Endothelial cell (in vitro differentiated cells): ENCODE measurements at regions not wholly inside any gene's neighbourhood (a gene's known extent, or its start where the extent isn't known, plus 50 kb on each side); places are given as distances from the start of the nearest gene placed in this dataset.
"Not testable (repeated sequence)": the region's sequence is repeated elsewhere in the genome, so short reads cannot be mapped to it uniquely, and the experiment has no call there.

ENCODE experiments used
- DNase-seq: peaks from one replicate; pipeline ENCODE4 v3.0.0; 2021; ENCODE audit warnings: low spot score
- H3K27ac Mint-ChIP-seq: one replicate; pipeline ENCODE4 v1.8.0; 2021; ENCODE audit warnings: mixed read lengths, inconsistent platforms; ENCODE audit not compliant: unreplicated experiment
- H3K27me3 Mint-ChIP-seq: one replicate; pipeline ENCODE4 v1.8.0; 2021; ENCODE audit warnings: mild to moderate bottlenecking, moderate library complexity, mixed read lengths, inconsistent platforms; ENCODE audit not compliant: unreplicated experiment
- H3K36me3 Mint-ChIP-seq: one replicate; pipeline ENCODE4 v1.8.0; 2021; ENCODE audit warnings: mild to moderate bottlenecking, low read depth, mixed read lengths, inconsistent platforms; ENCODE audit not compliant: unreplicated experiment
- H3K4me1 Mint-ChIP-seq: one replicate; pipeline ENCODE4 v1.8.0; 2021; ENCODE audit warnings: mild to moderate bottlenecking, mixed read lengths, inconsistent platforms; ENCODE audit not compliant: unreplicated experiment
- H3K4me3 Mint-ChIP-seq: one replicate; pipeline ENCODE4 v1.8.0; 2021; ENCODE audit warnings: mild to moderate bottlenecking, mixed read lengths, inconsistent platforms; ENCODE audit not compliant: unreplicated experiment
- H3K9me3 Mint-ChIP-seq: one replicate; pipeline ENCODE4 v1.8.0; 2021; ENCODE audit warnings: mixed read lengths, inconsistent platforms; ENCODE audit not compliant: unreplicated experiment
- TF ChIP-seq, protein P1 (sequence below): fragments of 200-600 bp; sonication (generic); IDR thresholded peaks from one replicate; pipeline ENCODE4 v1.5.0; 2021; ENCODE audit warnings: antibody characterized with exemption; ENCODE audit not compliant: unreplicated experiment

DNA sequence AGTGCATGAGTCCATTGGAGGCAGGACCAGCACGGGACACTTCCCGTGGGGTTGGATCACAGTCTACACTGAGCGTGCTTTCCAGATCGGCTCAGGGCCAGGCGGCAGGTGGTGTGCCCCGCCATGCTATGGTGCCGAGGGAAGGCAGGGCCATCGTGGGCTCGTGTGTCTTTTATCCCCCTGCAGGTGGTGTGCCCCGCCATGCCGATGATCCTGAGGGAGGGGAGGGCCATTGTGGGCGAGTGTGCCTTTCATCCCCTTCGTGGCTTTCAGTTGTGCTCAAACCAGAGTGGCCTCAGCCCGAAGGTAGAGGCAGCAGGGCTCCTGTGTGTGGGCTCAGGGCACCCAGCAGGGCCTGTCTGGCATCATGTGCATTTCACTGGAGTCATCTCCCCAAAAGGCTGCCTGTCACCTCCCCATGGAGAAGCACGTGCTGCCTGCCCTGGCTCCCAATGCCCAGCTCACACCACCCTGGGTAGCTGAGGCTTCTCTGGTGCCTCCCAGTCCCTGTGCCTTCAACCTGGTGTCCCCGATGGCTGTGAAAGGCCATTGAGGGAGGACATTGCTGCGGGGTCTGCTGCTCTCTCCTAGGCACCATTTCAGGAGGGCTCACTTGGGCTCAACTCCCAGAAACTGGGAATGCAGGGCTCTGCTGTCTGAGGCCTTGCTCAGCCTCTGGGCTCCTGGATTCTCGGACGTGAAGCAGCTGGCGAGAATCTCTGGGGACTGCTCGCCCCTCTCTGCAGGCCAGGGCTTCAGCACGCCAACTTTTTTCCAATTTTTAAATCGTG lies 207.6 kb downstream of the NPIPB11 start:
- no peaks in the 10 kb centered on the region for H3K4me1 Mint-ChIP-seq
- H3K27me3 Mint-ChIP-seq = peaks cover 3% of the 10 kb centered on the region
- H3K27ac Mint-ChIP-seq = no peak overlapping the region
- TF ChIP-seq, protein P1, sequence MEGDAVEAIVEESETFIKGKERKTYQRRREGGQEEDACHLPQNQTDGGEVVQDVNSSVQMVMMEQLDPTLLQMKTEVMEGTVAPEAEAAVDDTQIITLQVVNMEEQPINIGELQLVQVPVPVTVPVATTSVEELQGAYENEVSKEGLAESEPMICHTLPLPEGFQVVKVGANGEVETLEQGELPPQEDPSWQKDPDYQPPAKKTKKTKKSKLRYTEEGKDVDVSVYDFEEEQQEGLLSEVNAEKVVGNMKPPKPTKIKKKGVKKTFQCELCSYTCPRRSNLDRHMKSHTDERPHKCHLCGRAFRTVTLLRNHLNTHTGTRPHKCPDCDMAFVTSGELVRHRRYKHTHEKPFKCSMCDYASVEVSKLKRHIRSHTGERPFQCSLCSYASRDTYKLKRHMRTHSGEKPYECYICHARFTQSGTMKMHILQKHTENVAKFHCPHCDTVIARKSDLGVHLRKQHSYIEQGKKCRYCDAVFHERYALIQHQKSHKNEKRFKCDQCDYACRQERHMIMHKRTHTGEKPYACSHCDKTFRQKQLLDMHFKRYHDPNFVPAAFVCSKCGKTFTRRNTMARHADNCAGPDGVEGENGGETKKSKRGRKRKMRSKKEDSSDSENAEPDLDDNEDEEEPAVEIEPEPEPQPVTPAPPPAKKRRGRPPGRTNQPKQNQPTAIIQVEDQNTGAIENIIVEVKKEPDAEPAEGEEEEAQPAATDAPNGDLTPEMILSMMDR = no peak
- no peaks in the 10 kb centered on the region for H3K36me3 Mint-ChIP-seq
- DNase-seq = no peak
- no peaks in the 10 kb centered on the region for H3K9me3 Mint-ChIP-seq
- H3K4me3 Mint-ChIP-seq = no peak overlapping the region

DNA sequence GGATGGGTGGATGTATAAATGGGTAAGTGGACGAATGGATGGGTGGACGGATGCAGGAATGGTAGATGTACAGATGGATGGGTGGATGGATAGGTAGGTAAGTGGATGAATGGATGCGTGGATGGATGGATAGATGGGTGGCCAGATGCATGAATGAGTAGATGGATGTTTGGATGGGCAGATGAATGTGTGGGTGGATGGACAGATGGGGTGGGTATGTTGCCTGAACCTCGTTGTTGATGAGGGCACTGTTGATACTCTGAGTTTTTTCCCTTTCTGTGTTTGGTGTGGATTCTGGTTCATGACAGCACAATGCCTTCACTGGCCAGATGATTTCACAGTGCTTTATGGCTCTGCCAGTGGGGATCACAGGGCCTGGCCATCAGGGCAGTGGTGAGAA lies 208.3 kb downstream of the NPIPB11 start:
- TF ChIP-seq, protein P1 = no peak
- no peaks in the 10 kb centered on the region for H3K9me3 Mint-ChIP-seq
- H3K4me1 Mint-ChIP-seq = no peaks in the 10 kb centered on the region
- no peak for DNase-seq
- peaks cover 3% of the 10 kb centered on the region for H3K27me3 Mint-ChIP-seq
- H3K27ac Mint-ChIP-seq = no peak overlapping the region
- no peaks in the 10 kb centered on the region for H3K36me3 Mint-ChIP-seq
- H3K4me3 Mint-ChIP-seq = no peak overlapping the region

DNA sequence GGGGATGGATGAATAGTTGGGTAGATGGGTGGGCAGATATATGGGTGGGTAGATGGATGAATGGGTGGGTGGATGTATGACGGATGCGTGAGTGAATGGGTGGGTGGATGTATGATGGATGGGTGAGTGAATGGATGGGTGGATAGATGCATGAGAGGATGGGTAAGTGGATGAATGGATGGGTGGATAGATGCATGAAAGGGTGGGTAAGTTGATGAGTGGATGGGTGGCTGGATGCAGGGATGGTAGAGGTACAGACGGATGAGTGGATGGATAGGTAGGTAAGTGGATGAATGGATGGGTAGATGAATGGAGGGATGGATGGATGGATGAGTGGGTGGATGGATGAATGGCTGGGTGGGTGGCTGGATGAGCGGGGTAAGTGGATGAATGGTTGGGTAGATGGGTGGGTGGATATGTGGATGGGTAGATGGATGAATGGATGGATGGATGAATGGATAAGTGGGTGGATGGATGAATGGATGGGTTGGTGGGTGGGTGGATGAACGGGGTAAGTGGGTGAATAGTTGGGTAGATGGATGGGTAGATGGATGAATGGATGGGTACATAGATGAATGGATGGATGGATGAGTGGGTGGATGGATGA lies 208.9 kb downstream of the NPIPB11 start:
- not testable (repeated sequence) for H3K36me3 Mint-ChIP-seq, H3K4me3 Mint-ChIP-seq, H3K9me3 Mint-ChIP-seq, H3K27me3 Mint-ChIP-seq, H3K27ac Mint-ChIP-seq, H3K4me1 Mint-ChIP-seq, DNase-seq

- H3K4me1 Mint-ChIP-seq, H3K9me3 Mint-ChIP-seq, H3K36me3 Mint-ChIP-seq, H3K27ac Mint-ChIP-seq, DNase-seq, H3K4me3 Mint-ChIP-seq, H3K27me3 Mint-ChIP-seq: not testable (repeated sequence)
Observed at GRCh38 chr16:29196746-29197145, 209.8 kb downstream of the NPIPB11 start.

GRCh38 chr16:29195116-29195872 lies 210.4 kb downstream of the LAT start:
- not testable (repeated sequence) for H3K4me3 Mint-ChIP-seq, H3K4me1 Mint-ChIP-seq, H3K27ac Mint-ChIP-seq, DNase-seq, H3K27me3 Mint-ChIP-seq, H3K36me3 Mint-ChIP-seq, H3K9me3 Mint-ChIP-seq

DNA sequence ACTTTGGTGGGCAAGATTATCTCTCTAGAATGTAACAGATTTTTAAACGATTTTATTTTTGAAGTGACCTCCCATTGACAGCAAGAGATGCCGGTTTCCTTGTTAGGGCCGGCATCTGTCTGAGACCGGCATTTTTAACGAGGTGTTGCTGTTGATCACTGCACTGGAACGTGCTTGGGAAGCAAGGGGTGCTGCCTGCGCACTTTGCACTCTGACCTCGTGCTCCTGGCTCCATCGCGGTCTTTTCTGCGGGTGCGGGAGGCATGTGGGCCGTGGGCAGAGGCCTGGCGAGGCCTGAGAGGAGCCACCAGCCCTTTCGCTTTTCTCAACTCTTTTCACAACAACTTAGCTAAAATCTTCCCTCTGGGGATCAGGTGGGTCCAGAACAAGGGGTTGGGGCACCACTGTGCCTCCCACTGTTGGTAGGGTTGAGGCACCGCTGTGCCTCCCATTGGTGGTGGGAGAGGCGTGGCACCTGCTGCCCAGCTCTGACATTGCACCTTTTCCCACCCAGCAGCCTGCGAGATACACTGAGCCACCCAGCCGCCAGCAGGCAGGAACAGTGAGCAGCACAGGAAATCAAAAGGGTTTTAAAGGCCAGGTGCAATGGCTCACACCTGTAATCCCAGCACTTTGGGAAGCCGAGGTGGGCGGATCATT lies 209.5 kb downstream of the LAT start:
- not testable (repeated sequence) for H3K27me3 Mint-ChIP-seq, H3K36me3 Mint-ChIP-seq, H3K4me1 Mint-ChIP-seq, H3K9me3 Mint-ChIP-seq, H3K4me3 Mint-ChIP-seq, DNase-seq, H3K27ac Mint-ChIP-seq

GRCh38 chr16:29193634-29194033 lies 208.8 kb downstream of the LAT start:
- DNase-seq, H3K36me3 Mint-ChIP-seq, H3K27me3 Mint-ChIP-seq, H3K9me3 Mint-ChIP-seq, H3K27ac Mint-ChIP-seq, H3K4me1 Mint-ChIP-seq, H3K4me3 Mint-ChIP-seq: not testable (repeated sequence)

GRCh38 chr16:29193248-29193574 lies 208.4 kb downstream of the LAT start:
- not testable (repeated sequence) for H3K36me3 Mint-ChIP-seq, H3K4me1 Mint-ChIP-seq, H3K9me3 Mint-ChIP-seq, H3K27ac Mint-ChIP-seq, H3K27me3 Mint-ChIP-seq, H3K4me3 Mint-ChIP-seq, DNase-seq
